Lower leg skin (tissue), 4 donors: ENCODE measurements at regions not wholly inside any gene's neighbourhood (a gene's known extent, or its start where the extent isn't known, plus 50 kb on each side); places are given as distances from the start of the nearest gene placed in this dataset.
A peak's percentile ranks its signal among the peaks of the same experiment; 100 is the strongest.

Experiments
- DNase-seq, 2 donors: peaks; one replicate each; pipeline ENCODE4 v3.0.0-alpha.2; 2019; ENCODE audit warnings: low spot score in 2 of 2
- H3K4me3 ChIP-seq: fragments of 200-600 bp; sonication (generic); 2 replicates; pipeline ENCODE4 v1.5.1; 2017; ENCODE audit warnings: mild to moderate bottlenecking, low read depth; ENCODE audit not compliant: poor library complexity, severe bottlenecking
- POLR2A ChIP-seq, 2 donors: fragments of 450-650 bp; IDR thresholded peaks; one replicate each; pipeline ENCODE4 v1.6.1; 2016 to 2017; ENCODE audit warnings: antibody characterized with exemption in 2 of 2, mild to moderate bottlenecking in 1 of 2, moderate library complexity in 1 of 2
- WGBS, 2 donors: methylation state at CpG; one replicate each; pipeline ENCODE4 v1.1.5; 2018; 5-methylcytosine and 5-hydroxymethylcytosine counted together
- intact Hi-C: fragments of 100-400 bp; cut with DNase I; formaldehyde crosslinking; loops from one replicate; pipeline ENCODE4 v1.15.0; 2023; ENCODE audit warnings: low total_unique reads
- TF ChIP-seq, protein P1 (sequence below), 3 donors: fragments of 450-650 bp; IDR thresholded peaks; one replicate each; pipeline ENCODE4 v1.5.1; 2016; ENCODE audit warnings: antibody characterized with exemption in 3 of 3, mild to moderate bottlenecking in 3 of 3, moderate library complexity in 2 of 3

- intact Hi-C loops, result no loop called here
- H3K4me3 ChIP-seq, result no peak overlapping the region
- WGBS, 2 donors, result 84 to 89% methylated on average over 4 of the region's 4 CpGs
- peak in 1 of 2 donors; percentile 56 for DNase-seq
- TF ChIP-seq, protein P1, sequence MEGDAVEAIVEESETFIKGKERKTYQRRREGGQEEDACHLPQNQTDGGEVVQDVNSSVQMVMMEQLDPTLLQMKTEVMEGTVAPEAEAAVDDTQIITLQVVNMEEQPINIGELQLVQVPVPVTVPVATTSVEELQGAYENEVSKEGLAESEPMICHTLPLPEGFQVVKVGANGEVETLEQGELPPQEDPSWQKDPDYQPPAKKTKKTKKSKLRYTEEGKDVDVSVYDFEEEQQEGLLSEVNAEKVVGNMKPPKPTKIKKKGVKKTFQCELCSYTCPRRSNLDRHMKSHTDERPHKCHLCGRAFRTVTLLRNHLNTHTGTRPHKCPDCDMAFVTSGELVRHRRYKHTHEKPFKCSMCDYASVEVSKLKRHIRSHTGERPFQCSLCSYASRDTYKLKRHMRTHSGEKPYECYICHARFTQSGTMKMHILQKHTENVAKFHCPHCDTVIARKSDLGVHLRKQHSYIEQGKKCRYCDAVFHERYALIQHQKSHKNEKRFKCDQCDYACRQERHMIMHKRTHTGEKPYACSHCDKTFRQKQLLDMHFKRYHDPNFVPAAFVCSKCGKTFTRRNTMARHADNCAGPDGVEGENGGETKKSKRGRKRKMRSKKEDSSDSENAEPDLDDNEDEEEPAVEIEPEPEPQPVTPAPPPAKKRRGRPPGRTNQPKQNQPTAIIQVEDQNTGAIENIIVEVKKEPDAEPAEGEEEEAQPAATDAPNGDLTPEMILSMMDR (IDR thresholded peaks at IDR 0.05), result no peak
- TF ChIP-seq POLR2A (IDR thresholded peaks at IDR 0.05), result no peak
Observed at GRCh38 chr20:1804554-1804956, 90.7 kb upstream of the SIRPA start.

DNA sequence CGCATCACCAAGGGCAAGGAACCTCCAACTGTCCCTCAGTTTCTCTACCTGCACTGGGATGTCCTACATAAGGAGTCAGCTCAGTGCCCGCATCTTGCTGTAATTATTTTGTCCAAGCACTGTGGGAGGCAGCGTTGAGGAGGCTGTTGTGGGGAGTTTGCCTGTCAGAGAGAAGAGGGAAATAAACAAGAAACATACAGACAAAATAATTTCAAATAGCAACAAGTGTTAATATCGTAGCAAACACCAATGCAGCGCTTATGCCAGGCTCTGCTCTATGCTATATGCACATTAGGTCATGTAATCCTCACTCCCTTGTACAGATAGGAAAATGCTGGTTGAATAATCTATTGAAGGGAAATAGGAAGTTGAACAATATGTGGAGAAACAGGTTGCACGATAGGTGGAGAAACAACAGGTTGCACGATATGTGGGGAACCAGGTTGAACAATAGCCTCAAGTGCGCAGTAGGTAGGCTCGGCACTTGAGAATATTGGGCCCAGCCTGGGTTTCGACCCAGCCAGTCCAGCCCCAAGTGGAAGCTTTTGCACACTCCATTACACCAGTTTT lies 91.2 kb upstream of the SIRPA start:
- intact Hi-C loops, result no loop called here
- DNase-seq, result no peak
- 42 to 47% methylated on average over 10 of the region's 10 CpGs for WGBS, 2 donors
- peak overlapping the region; percentile 24 for H3K4me3 ChIP-seq
- TF ChIP-seq, protein P1 (IDR thresholded peaks at IDR 0.05), result no peak
- TF ChIP-seq POLR2A (IDR thresholded peaks at IDR 0.05), result no peak

- 1% methylated on average over 75 to 78 of the region's 100 CpGs for WGBS, 2 donors
- no peak for TF ChIP-seq POLR2A (IDR thresholded peaks at IDR 0.05)
- TF ChIP-seq, protein P1 (IDR thresholded peaks at IDR 0.05), result no peak
- peak; percentile 55 to 90 for DNase-seq
- intact Hi-C loops, result no loop called here
- peak overlapping the region; percentile 24 for H3K4me3 ChIP-seq
Observed at GRCh38 chr20:1803061-1803931, 91.9 kb upstream of the SIRPA start.

- H3K4me3 ChIP-seq, result peak overlapping the region; percentile 24
- TF ChIP-seq POLR2A (IDR thresholded peaks at IDR 0.05), result no peak
- TF ChIP-seq, protein P1 (IDR thresholded peaks at IDR 0.05), result peak in 1 of 3 donors; percentile 62
- WGBS, 2 donors, result 0 to 1% methylated on average over 35 of the region's 35 CpGs
- intact Hi-C loops, result no loop called here
- peak in 1 of 2 donors; percentile 92 for DNase-seq
Observed at GRCh38 chr20:1802385-1803060, 92.7 kb upstream of the SIRPA start.

DNA sequence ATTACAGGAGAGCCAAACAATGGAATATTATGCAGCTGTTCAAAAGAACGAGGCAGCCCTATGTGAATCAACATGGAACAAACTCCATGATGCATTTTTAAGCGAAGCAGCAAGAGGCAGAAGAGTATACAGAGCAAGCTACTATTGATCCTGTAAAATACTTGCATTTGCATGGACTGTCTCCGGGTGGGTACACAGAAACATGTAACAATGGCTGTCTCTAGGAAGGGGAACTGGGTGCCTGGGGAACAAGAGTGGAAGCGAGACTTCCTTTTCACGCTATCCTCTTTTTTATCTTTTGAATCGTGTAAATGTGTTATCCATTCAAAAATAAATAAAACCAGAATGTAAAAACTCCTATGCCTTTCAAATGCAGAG lies 93.3 kb upstream of the SIRPA start:
- H3K4me3 ChIP-seq, result no peak overlapping the region
- no peak for TF ChIP-seq POLR2A (IDR thresholded peaks at IDR 0.05)
- TF ChIP-seq, protein P1 (IDR thresholded peaks at IDR 0.05), result no peak
- intact Hi-C loops, result no loop called here
- DNase-seq, result peak in 1 of 2 donors; percentile 12
- 24 to 27% methylated on average over 6 of the region's 6 CpGs for WGBS, 2 donors
